ENCODE measurements at regions not wholly inside any gene's neighbourhood (a gene's known extent, or its start where the extent isn't known, plus 50 kb on each side); places are given as distances from the start of the nearest gene placed in this dataset.

DNA sequence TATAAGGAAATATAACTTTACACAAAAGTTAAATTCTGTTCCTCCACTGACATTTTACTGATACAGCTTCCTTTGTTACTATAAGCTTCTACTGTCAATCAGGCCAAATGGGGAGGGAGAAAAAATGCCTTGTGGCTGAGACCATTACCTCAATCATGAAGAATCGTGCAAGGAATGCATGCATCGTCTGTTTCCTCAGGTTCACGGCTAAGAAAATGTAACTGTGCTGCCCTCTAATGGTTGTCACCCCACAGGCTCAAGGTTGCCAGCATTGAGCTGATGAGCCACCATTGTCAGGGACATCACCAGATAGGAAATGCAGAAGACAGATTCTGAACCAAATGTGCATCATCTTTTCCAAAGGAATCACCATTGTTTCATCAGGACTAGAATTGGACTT is 426.9 kb downstream of the CDH2 start:
- Histone ChIP-seq H3K27me3 (ENCODE audit: insufficient read depth in 3 of 3, low read length in 2 of 3) (no peaks in the 10 kb centered on the region), H3K4me1 (no peaks in the 10 kb centered on the region), H3K9me3 (no peaks in the 10 kb centered on the region), H3K36me3 (ENCODE audit: insufficient read depth in 1 of 2, low read depth in 1 of 2) (no peaks in the 10 kb centered on the region), H3K4me3 (no peak overlapping the region), H3K27ac (no peak overlapping the region)
- DNase-seq: no peak
- intact Hi-C loops (cut with DNase I): loop anchor here (5.0 to 10.0 kb wide), 5 partner anchors 143 to 733 kb away; no protein-coding TSS in a partner anchor
- TF ChIP-seq, protein P1, sequence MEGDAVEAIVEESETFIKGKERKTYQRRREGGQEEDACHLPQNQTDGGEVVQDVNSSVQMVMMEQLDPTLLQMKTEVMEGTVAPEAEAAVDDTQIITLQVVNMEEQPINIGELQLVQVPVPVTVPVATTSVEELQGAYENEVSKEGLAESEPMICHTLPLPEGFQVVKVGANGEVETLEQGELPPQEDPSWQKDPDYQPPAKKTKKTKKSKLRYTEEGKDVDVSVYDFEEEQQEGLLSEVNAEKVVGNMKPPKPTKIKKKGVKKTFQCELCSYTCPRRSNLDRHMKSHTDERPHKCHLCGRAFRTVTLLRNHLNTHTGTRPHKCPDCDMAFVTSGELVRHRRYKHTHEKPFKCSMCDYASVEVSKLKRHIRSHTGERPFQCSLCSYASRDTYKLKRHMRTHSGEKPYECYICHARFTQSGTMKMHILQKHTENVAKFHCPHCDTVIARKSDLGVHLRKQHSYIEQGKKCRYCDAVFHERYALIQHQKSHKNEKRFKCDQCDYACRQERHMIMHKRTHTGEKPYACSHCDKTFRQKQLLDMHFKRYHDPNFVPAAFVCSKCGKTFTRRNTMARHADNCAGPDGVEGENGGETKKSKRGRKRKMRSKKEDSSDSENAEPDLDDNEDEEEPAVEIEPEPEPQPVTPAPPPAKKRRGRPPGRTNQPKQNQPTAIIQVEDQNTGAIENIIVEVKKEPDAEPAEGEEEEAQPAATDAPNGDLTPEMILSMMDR (IDR thresholded peaks at IDR 0.05): peak; percentile 57
- WGBS, 3 donors: 1 to 2% (median 2%) methylated on average over 3 of the region's 3 CpGs
- peak in 2 of 4 donors; percentile 67 to 74 for ATAC-seq

DNA sequence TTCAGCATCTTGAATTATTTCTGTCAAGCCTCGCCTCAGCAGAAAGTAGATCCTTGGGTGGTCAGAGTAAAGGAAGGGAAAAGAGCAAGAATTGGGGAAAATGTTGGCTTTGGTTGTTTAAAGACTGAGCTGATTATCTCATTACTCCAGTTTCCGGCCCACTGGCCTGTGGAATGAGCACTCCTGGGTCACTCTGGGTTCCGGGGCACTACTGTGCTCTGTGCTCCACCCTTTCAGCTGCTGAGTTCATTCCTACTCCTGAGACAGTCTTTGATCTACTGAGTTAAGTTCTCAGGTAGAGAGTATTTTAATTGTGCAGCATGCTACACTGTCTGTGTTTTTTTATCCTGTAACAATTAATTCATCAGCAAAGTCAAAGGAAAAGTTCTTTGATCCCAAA is 427.7 kb downstream of the CDH2 start:
- Histone ChIP-seq H3K9me3 (no peaks in the 10 kb centered on the region), H3K27ac (no peak overlapping the region), H3K4me1 (no peaks in the 10 kb centered on the region), H3K36me3 (ENCODE audit: insufficient read depth in 1 of 2, low read depth in 1 of 2) (no peaks in the 10 kb centered on the region), H3K4me3 (no peak overlapping the region), H3K27me3 (ENCODE audit: insufficient read depth in 3 of 3, low read length in 2 of 3) (no peaks in the 10 kb centered on the region)
- TF ChIP-seq, protein P1 (IDR thresholded peaks at IDR 0.05): no peak
- WGBS, 3 donors: 69 to 75% (median 70%) methylated on average over 3 of the region's 3 CpGs
- ATAC-seq (no peak), DNase-seq (no peak)
- intact Hi-C loops (cut with DNase I): no loop called here

DNA sequence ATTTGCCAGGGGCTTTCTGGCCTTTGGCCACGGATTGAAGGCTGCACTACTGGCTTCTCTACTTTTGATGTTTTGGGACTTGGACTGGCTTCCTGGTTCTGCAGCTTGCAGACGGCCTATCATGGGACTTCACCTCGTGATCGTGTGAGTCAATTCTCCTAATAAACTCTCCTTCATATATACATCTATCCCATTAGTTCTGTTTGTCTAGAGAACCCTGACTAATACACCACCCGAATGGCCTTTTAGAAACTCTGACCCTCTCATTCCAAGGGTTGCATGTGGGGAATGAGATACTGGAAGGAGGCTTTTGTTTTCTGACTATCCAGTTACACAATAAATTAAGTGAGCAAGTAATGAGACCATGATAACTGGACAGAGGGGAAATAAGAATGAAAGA is 430.7 kb downstream of the CDH2 start:
- intact Hi-C loops (cut with DNase I): no loop called here
- H3K4me3 ChIP-seq: no peak overlapping the region
- H3K36me3 ChIP-seq (ENCODE audit: insufficient read depth in 1 of 2, low read depth in 1 of 2): no peaks in the 10 kb centered on the region
- ATAC-seq (no peak), DNase-seq (no peak)
- no peak overlapping the region for H3K27ac ChIP-seq
- H3K27me3 ChIP-seq (ENCODE audit: insufficient read depth in 3 of 3, low read length in 2 of 3): no peaks in the 10 kb centered on the region
- no peaks in the 10 kb centered on the region for H3K9me3 ChIP-seq
- WGBS, 3 donors: 50 to 66% (median 59%) methylated on average over 5 of the region's 5 CpGs
- TF ChIP-seq, protein P1 (IDR thresholded peaks at IDR 0.05): no peak
- H3K4me1 ChIP-seq: no peaks in the 10 kb centered on the region

DNA sequence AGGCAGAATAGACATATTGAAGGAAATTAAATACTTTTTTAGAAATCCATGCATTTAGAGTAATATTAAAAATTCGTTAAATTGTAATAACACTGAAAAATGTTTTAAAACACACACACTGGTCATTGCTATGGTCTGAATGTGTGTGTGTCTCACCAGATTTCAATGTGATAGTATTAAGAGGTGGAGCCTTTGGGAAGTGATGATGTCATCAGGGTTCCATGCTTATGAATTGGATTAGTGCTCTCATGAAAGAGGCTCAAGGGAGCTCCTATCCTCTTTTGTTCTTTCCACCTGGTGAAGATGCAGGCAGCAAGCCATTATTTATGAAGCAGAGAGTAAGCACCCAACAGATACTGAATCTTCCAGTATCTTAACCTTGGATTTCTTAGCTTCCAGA is 441.8 kb downstream of the CDH2 start:
- TF ChIP-seq, protein P1 (IDR thresholded peaks at IDR 0.05): no peak
- H3K27ac ChIP-seq: no peak overlapping the region
- ATAC-seq: no peak
- no peaks in the 10 kb centered on the region for H3K4me1 ChIP-seq
- intact Hi-C loops (cut with DNase I): no loop called here
- WGBS, 3 donors: 76 to 87% (median 83%) methylated on average over 1 of the region's 1 CpG
- DNase-seq: no peak
- H3K4me3 ChIP-seq: no peak overlapping the region
- H3K27me3 ChIP-seq (ENCODE audit: insufficient read depth in 3 of 3, low read length in 2 of 3): no peaks in the 10 kb centered on the region
- H3K9me3 ChIP-seq: no peaks in the 10 kb centered on the region
- no peaks in the 10 kb centered on the region for H3K36me3 ChIP-seq (ENCODE audit: insufficient read depth in 1 of 2, low read depth in 1 of 2)

DNA sequence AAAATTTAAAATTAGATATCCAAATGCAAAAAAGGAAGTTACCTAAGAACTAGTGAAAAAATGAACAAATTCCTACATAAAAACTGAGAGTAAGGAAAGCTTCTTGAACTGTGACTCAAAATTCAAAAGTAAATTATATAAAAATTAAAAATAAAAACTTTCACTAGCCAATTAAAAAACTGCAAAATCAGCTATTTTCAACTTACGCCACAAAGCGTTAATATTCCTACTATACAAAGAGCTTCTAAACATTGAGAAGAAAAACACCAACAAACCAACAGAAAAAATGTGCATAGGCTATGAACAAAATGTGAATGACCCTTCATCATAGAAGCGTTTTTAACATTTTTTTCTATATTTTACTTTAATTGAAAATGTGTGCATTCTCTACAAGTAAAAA is 445.7 kb downstream of the CDH2 start:
- Histone ChIP-seq H3K36me3 (ENCODE audit: insufficient read depth in 1 of 2, low read depth in 1 of 2) (no peaks in the 10 kb centered on the region), H3K9me3 (peaks cover 15% of the 10 kb centered on the region), H3K27me3 (ENCODE audit: insufficient read depth in 3 of 3, low read length in 2 of 3) (no peaks in the 10 kb centered on the region), H3K27ac (no peak overlapping the region), H3K4me3 (no peak overlapping the region), H3K4me1 (no peaks in the 10 kb centered on the region)
- 93 to 97% (median 97%) methylated on average over 3 of the region's 3 CpGs for WGBS, 3 donors
- no peak for ATAC-seq
- intact Hi-C loops (cut with DNase I): no loop called here
- TF ChIP-seq, protein P1 (IDR thresholded peaks at IDR 0.05): no peak
- DNase-seq: no peak

Data from psoas muscle (tissue), 7 donors.